Stomach (tissue), 4 donors: ENCODE measurements at regions not wholly inside any gene's neighbourhood (a gene's known extent, or its start where the extent isn't known, plus 50 kb on each side); places are given as distances from the start of the nearest gene placed in this dataset.

Source experiments
- EP300 ChIP-seq: sonication (generic); formaldehyde crosslinking; IDR thresholded peaks from one replicate; pipeline ENCODE4 v1.6.1; 2017; ENCODE audit warnings: antibody characterized with exemption
- POLR2A ChIP-seq, 4 donors: fragments of 450-650 bp; IDR thresholded peaks; one replicate each; pipeline ENCODE4 v1.6.1; 2016; ENCODE audit warnings: antibody characterized with exemption in 4 of 4, control low read depth in 2 of 4, mild to moderate bottlenecking in 1 of 4, moderate library complexity in 1 of 4
- TF ChIP-seq, protein P1 (sequence below), 7 experiments: fragments of 450-650 bp in 4 of 7; fragments of 200-600 bp in 3 of 7; sonication (generic) in 3 of 7; IDR thresholded peaks; one replicate each; pipeline ENCODE4 v1.5.1; 2016 to 2019; ENCODE audit warnings: antibody characterized with exemption in 7 of 7, control low read depth in 2 of 7, mild to moderate bottlenecking in 1 of 7

DNA sequence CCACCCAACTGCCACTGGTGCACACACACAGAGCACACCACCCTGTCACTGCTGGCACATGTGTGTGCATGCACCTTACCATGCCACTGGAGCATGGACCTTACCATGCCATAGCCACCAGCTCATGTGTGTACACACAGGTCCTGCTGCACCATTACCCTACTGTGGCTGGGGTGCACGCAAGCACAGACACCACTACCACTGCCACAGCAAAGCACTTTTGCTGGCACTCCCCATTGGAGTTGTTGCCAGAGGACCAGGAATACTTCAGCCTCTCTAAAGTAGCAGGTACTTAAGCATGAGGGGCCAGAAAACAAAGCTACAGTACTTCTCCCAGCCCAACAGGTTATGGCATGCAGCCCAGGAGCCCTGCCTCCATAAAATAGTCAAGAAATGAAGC, 404.8 kb downstream of the MBD2 start:
- TF ChIP-seq, protein P1, sequence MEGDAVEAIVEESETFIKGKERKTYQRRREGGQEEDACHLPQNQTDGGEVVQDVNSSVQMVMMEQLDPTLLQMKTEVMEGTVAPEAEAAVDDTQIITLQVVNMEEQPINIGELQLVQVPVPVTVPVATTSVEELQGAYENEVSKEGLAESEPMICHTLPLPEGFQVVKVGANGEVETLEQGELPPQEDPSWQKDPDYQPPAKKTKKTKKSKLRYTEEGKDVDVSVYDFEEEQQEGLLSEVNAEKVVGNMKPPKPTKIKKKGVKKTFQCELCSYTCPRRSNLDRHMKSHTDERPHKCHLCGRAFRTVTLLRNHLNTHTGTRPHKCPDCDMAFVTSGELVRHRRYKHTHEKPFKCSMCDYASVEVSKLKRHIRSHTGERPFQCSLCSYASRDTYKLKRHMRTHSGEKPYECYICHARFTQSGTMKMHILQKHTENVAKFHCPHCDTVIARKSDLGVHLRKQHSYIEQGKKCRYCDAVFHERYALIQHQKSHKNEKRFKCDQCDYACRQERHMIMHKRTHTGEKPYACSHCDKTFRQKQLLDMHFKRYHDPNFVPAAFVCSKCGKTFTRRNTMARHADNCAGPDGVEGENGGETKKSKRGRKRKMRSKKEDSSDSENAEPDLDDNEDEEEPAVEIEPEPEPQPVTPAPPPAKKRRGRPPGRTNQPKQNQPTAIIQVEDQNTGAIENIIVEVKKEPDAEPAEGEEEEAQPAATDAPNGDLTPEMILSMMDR (IDR thresholded peaks at IDR 0.05) = no peak
- TF ChIP-seq EP300 (no peak), POLR2A (IDR thresholded peaks at IDR 0.05) (no peak)
